Keratinocyte (primary cell): ENCODE measurements at regions not wholly inside any gene's neighbourhood (a gene's known extent, or its start where the extent isn't known, plus 50 kb on each side); places are given as distances from the start of the nearest gene placed in this dataset.

Source experiments
- DNase-seq: peaks from one replicate; pipeline ENCODE4 v3.0.0-alpha.2; 2011; ENCODE audit warnings: low read depth, missing footprints, low spot score
- FAIRE-seq: peaks from 2 replicates; lab custom pipeline; 2011; peaks lifted over from hg19 to GRCh38; lab: Jason Lieb, UNC
- H2AFZ ChIP-seq: 2 replicates; pipeline ENCODE4 v1.6.0; 2012; ENCODE audit warnings: low read length, control low read depth, inconsistent platforms; ENCODE audit not compliant: control insufficient read depth
- H3K27ac ChIP-seq: 2 replicates; pipeline ENCODE4 v1.5.1; 2011; ENCODE audit warnings: low read length; ENCODE audit not compliant: control insufficient read depth, insufficient read depth
- H3K27me3 ChIP-seq: 3 replicates; pipeline ENCODE4 v1.6.0; 2011; ENCODE audit warnings: low read length; ENCODE audit not compliant: control insufficient read depth, insufficient read depth; ENCODE audit errors: extremely low read depth
- H3K36me3 ChIP-seq, 2 experiments: 2 replicates in 1 of 2; 3 replicates in 1 of 2; pipeline ENCODE4 v1.5.1; 2011; ENCODE audit warnings: low read length in 2 of 2, mild to moderate bottlenecking in 1 of 2; ENCODE audit not compliant: control insufficient read depth in 2 of 2, insufficient read depth in 2 of 2; ENCODE audit errors: extremely low read depth in 1 of 2
- H3K4me1 ChIP-seq: 3 replicates; pipeline ENCODE4 v1.5.1; 2011; ENCODE audit warnings: low read length; ENCODE audit not compliant: control insufficient read depth, insufficient read depth; ENCODE audit errors: extremely low read depth
- H3K4me2 ChIP-seq: 3 replicates; pipeline ENCODE4 v1.6.0; 2011; ENCODE audit warnings: low read depth, low read length; ENCODE audit not compliant: control insufficient read depth, insufficient read depth; ENCODE audit errors: extremely low read depth
- H3K4me3 ChIP-seq, 3 experiments: fragments of 200-600 bp in 1 of 3; sonication (generic) in 1 of 3; 2 replicates in 2 of 3; 3 replicates in 1 of 3; pipeline ENCODE4 v1.5.1; 2011 to 2016; ENCODE audit warnings: low read length in 3 of 3, mild to moderate bottlenecking in 3 of 3, control low read depth in 2 of 3, inconsistent platforms in 1 of 3, low read depth in 1 of 3, mixed read lengths in 1 of 3, mixed run types in 1 of 3, moderate library complexity in 1 of 3; ENCODE audit not compliant: control insufficient read depth in 2 of 3, insufficient read depth in 2 of 3; ENCODE audit errors: extremely low read depth in 1 of 3
- H3K79me2 ChIP-seq: 2 replicates; pipeline ENCODE4 v1.6.0; 2012; ENCODE audit warnings: low read length; ENCODE audit not compliant: control insufficient read depth, insufficient read depth
- H3K9ac ChIP-seq: 3 replicates; pipeline ENCODE4 v1.6.0; 2011; ENCODE audit warnings: low read length; ENCODE audit not compliant: control insufficient read depth, insufficient read depth; ENCODE audit errors: extremely low read depth
- H3K9me1 ChIP-seq: 3 replicates; pipeline ENCODE4 v1.6.0; 2011; ENCODE audit warnings: low read length; ENCODE audit not compliant: control insufficient read depth, insufficient read depth; ENCODE audit errors: extremely low read depth
- H3K9me3 ChIP-seq: 2 replicates; pipeline ENCODE4 v1.5.1; 2012; ENCODE audit warnings: low read depth, low read length; ENCODE audit not compliant: control insufficient read depth
- H4K20me1 ChIP-seq: 3 replicates; pipeline ENCODE4 v1.6.0; 2011; ENCODE audit warnings: low read length; ENCODE audit not compliant: control insufficient read depth, insufficient read depth; ENCODE audit errors: extremely low read depth
- CTCF ChIP-seq, 3 experiments: IDR thresholded peaks in 1 of 3; conservative IDR thresholded peaks in 1 of 3; optimal IDR thresholded peaks in 1 of 3; 2 replicates in 2 of 3; 3 replicates in 1 of 3; pipeline versions ENCODE3 to v1.5.1; 2011; ENCODE audit warnings: low read length in 3 of 3, mild to moderate bottlenecking in 3 of 3, moderate library complexity in 2 of 3, control low read depth in 1 of 3, inconsistent platforms in 1 of 3; ENCODE audit not compliant: insufficient read depth in 2 of 3; ENCODE audit errors: extremely low read depth in 1 of 3
- EZH2 ChIP-seq: IDR thresholded peaks from one replicate; pipeline ENCODE4 v1.6.1; 2012; ENCODE audit warnings: inconsistent platforms, mild to moderate bottlenecking, low read length, moderate library complexity
- dilution Hi-C: fragments of 300-500 bp; cut with MboI; formaldehyde crosslinking; loops from one replicate; pipeline ENCODE4 v1.7.0; 2020; ENCODE audit warnings: low sequenced_read_pairs; ENCODE audit not compliant: extremely low pct_ligation_motif_present

DNA sequence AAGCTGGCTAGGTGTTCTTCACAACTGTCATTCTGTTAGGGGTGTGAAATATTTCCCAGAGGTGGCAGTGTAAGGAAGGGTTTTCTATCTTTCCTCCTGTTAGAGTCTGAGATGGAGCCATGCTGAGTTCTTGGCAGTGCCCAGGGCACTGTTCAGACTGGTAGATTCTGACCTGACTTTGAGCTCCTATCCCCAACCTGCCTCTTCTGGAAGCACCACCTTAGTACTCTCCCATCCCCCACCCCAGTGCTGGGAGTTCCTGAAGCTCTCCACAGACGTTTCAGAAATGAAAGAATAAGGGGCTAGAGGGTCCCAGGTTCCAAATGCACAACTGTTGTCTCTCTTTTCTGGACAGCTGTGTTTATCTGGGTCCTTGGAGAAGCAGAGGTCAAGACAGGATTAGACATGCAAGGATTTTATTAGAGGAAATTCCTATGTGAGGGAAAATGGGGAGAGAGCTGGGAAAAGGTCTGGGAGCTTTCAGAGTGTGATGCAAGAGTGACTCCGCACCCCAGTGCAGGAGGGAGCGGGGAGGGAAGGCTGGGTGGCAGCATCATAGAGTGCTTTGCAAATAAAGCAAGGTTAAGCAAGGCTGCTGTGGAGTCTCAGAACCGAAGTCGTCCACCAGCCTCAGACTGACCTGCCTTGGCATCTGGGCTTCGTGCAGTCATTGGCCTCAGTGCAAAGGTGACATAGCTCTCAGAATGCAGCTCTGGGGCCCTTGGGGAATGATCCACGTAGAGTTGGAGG is 75.5 kb downstream of the SLC4A3 start:
- H3K9ac ChIP-seq, result no peak overlapping the region
- H3K36me3 ChIP-seq, result no peaks in the 10 kb centered on the region
- H3K9me1 ChIP-seq, result no peaks in the 10 kb centered on the region
- DNase-seq, result no peak
- no peak overlapping the region for H3K4me3 ChIP-seq
- TF ChIP-seq EZH2, result no peak
- TF ChIP-seq CTCF (optimal IDR thresholded peaks at IDR 0.05 in 1 of 3, IDR thresholded peaks at IDR 0.05 in 1 of 3, conservative IDR thresholded peaks at IDR 0.05 in 1 of 3; ENCODE audit: extremely low read depth in 1 of 3, insufficient read depth in 2 of 3, low read length in 3 of 3), result no peak
- no peaks in the 10 kb centered on the region for H3K79me2 ChIP-seq
- dilution Hi-C loops, result no loop called here
- no peaks in the 10 kb centered on the region for H3K9me3 ChIP-seq
- peak overlapping the region; percentile 65 for H3K27ac ChIP-seq
- peaks cover 39% of the 10 kb centered on the region for H3K4me1 ChIP-seq
- H2AFZ ChIP-seq, result peak overlapping the region; percentile 31
- no peaks in the 10 kb centered on the region for H4K20me1 ChIP-seq
- no peaks in the 10 kb centered on the region for H3K27me3 ChIP-seq
- peak overlapping the region; percentile 63 for H3K4me2 ChIP-seq
- peak; percentile 75 for FAIRE-seq

GRCh38 chr2:219704878-219705277 is 77.4 kb downstream of the SLC4A3 start:
- H3K36me3 ChIP-seq, result no peaks in the 10 kb centered on the region
- no peak for TF ChIP-seq EZH2
- TF ChIP-seq CTCF (optimal IDR thresholded peaks at IDR 0.05 in 1 of 3, IDR thresholded peaks at IDR 0.05 in 1 of 3, conservative IDR thresholded peaks at IDR 0.05 in 1 of 3; ENCODE audit: extremely low read depth in 1 of 3, insufficient read depth in 2 of 3, low read length in 3 of 3), result no peak
- H3K9ac ChIP-seq, result no peak overlapping the region
- no peaks in the 10 kb centered on the region for H3K9me1 ChIP-seq
- H3K27me3 ChIP-seq, result no peaks in the 10 kb centered on the region
- no peaks in the 10 kb centered on the region for H3K9me3 ChIP-seq
- no peak overlapping the region for H3K4me3 ChIP-seq
- H2AFZ ChIP-seq, result no peak overlapping the region
- H3K4me1 ChIP-seq, result peaks cover 24% of the 10 kb centered on the region
- H3K27ac ChIP-seq, result no peak overlapping the region
- no peaks in the 10 kb centered on the region for H3K79me2 ChIP-seq
- FAIRE-seq (no peak), DNase-seq (no peak)
- dilution Hi-C loops, result no loop called here
- H4K20me1 ChIP-seq, result no peaks in the 10 kb centered on the region
- H3K4me2 ChIP-seq, result no peak overlapping the region
